ENCODE measurements at regions not wholly inside any gene's neighbourhood (a gene's known extent, or its start where the extent isn't known, plus 50 kb on each side); places are given as distances from the start of the nearest gene placed in this dataset.

GRCh38 chr9:118721923-118722322, 647.3 kb downstream of the BRINP1 start:
- ATAC-seq (ENCODE audit: low FRiP score) (no peak), DNase-seq (ENCODE audit: low spot score) (no peak)
- TF ChIP-seq CTCF (IDR thresholded peaks at IDR 0.05): no peak

- DNase-seq (ENCODE audit: low spot score) (no peak), ATAC-seq (ENCODE audit: low FRiP score) (no peak)
- no peak for TF ChIP-seq CTCF (IDR thresholded peaks at IDR 0.05)
These were observed 639.3 kb downstream of the BRINP1 start for GRCh38 chr9:118729981-118730380.

GRCh38 chr9:118732998-118733397, 636.2 kb downstream of the BRINP1 start:
- ATAC-seq (ENCODE audit: low FRiP score) (no peak), DNase-seq (ENCODE audit: low spot score) (no peak)
- TF ChIP-seq CTCF (IDR thresholded peaks at IDR 0.05): no peak

- DNase-seq (ENCODE audit: low spot score) (no peak), ATAC-seq (ENCODE audit: low FRiP score) (no peak)
- no peak for TF ChIP-seq CTCF (IDR thresholded peaks at IDR 0.05)
These were observed 634.5 kb downstream of the BRINP1 start for GRCh38 chr9:118734696-118735095.

GRCh38 chr9:118736406-118736805, 632.8 kb downstream of the BRINP1 start:
- TF ChIP-seq CTCF (IDR thresholded peaks at IDR 0.05): no peak
- DNase-seq (ENCODE audit: low spot score): no peak
- ATAC-seq (ENCODE audit: low FRiP score): no peak

- DNase-seq (ENCODE audit: low spot score) (no peak), ATAC-seq (ENCODE audit: low FRiP score) (no peak)
- TF ChIP-seq CTCF (IDR thresholded peaks at IDR 0.05): no peak
These were observed 618.0 kb downstream of the BRINP1 start for GRCh38 chr9:118751077-118751847.

- DNase-seq (ENCODE audit: low spot score) (no peak), ATAC-seq (ENCODE audit: low FRiP score) (no peak)
- TF ChIP-seq CTCF (IDR thresholded peaks at IDR 0.05): no peak
These were observed 617.4 kb downstream of the BRINP1 start for GRCh38 chr9:118751848-118752223.

All from omental fat pad (tissue), 3 donors.